Loucy (cell line): ENCODE measurements at regions not wholly inside any gene's neighbourhood (a gene's known extent, or its start where the extent isn't known, plus 50 kb on each side); places are given as distances from the start of the nearest gene placed in this dataset.

ENCODE experiments used
- H2AFZ ChIP-seq: fragments of 200-600 bp; sonication (generic); 2 replicates; pipeline ENCODE4 v1.6.0; 2016; ENCODE audit warnings: antibody characterized with exemption, mild to moderate bottlenecking, low read length, moderate library complexity
- H3F3A ChIP-seq: fragments of 200-600 bp; 2 replicates; pipeline ENCODE4 v1.6.0; 2016; ENCODE audit warnings: antibody characterized with exemption, low read depth, mild to moderate bottlenecking
- H3K27me3 ChIP-seq: fragments of 200-600 bp; sonication (generic); 2 replicates; pipeline ENCODE4 v1.6.1; 2014; ENCODE audit warnings: low read length, mild to moderate bottlenecking; ENCODE audit not compliant: insufficient read depth, poor library complexity, severe bottlenecking
- H3K36me3 ChIP-seq: fragments of 200-600 bp; sonication (generic); 2 replicates; pipeline ENCODE4 v1.6.1; 2016; ENCODE audit warnings: low read length; ENCODE audit not compliant: insufficient read depth
- H3K4me1 ChIP-seq: fragments of 200-600 bp; sonication (generic); 2 replicates; pipeline ENCODE4 v1.5.1; 2014; ENCODE audit warnings: low read length, mild to moderate bottlenecking; ENCODE audit not compliant: insufficient read depth, poor library complexity, severe bottlenecking
- H3K4me2 ChIP-seq: fragments of 200-600 bp; sonication (generic); 2 replicates; pipeline ENCODE4 v1.6.0; 2014; ENCODE audit warnings: antibody characterized with exemption, low read length, low read depth, mild to moderate bottlenecking; ENCODE audit not compliant: poor library complexity, severe bottlenecking
- H3K4me3 ChIP-seq: fragments of 200-600 bp; sonication (generic); 2 replicates; pipeline ENCODE4 v1.5.1; 2014; ENCODE audit warnings: low read length, mild to moderate bottlenecking, mixed read lengths; ENCODE audit not compliant: poor library complexity, severe bottlenecking
- H3K79me2 ChIP-seq: fragments of 200-600 bp; sonication (generic); 2 replicates; pipeline ENCODE4 v1.6.1; 2014; ENCODE audit warnings: low read length; ENCODE audit not compliant: insufficient read depth
- H3K9ac ChIP-seq: fragments of 200-600 bp; sonication (generic); 2 replicates; pipeline ENCODE4 v1.6.0; 2014; ENCODE audit warnings: mild to moderate bottlenecking, low read depth, low read length, moderate library complexity; ENCODE audit not compliant: poor library complexity, severe bottlenecking
- H3K9me2 ChIP-seq: fragments of 200-600 bp; sonication (generic); replicated peaks from 2 replicates; pipeline ENCODE4 v1.6.1; 2016; ENCODE audit warnings: low read depth, low read length, mixed read lengths
- H3K9me3 ChIP-seq: fragments of 200-600 bp; sonication (generic); 2 replicates; pipeline ENCODE4 v1.6.1; 2014; ENCODE audit warnings: mild to moderate bottlenecking, antibody characterized with exemption, low read length, low read depth; ENCODE audit not compliant: insufficient read depth
- H4K20me1 ChIP-seq: fragments of 200-600 bp; sonication (generic); 2 replicates; pipeline ENCODE4 v1.6.0; 2014; ENCODE audit warnings: antibody characterized with exemption, low read length, mild to moderate bottlenecking; ENCODE audit not compliant: insufficient read depth, poor library complexity, severe bottlenecking
- CTCF ChIP-seq: fragments of 200-600 bp; sonication (generic); conservative IDR thresholded peaks from 2 replicates; pipeline ENCODE4 v1.5.1; 2014; ENCODE audit warnings: mild to moderate bottlenecking, antibody characterized with exemption, low read length
- EZH2phosphoT487 ChIP-seq: fragments of 200-600 bp; IDR thresholded peaks from 2 replicates; pipeline ENCODE4 v1.6.1; 2018; ENCODE audit warnings: antibody characterized with exemption, mild to moderate bottlenecking, moderate library complexity, borderline replicate concordance

GRCh38 chr14:29458547-29458946 is 469.1 kb downstream of the PRKD1 start:
- Histone ChIP-seq H3K36me3 (no peaks in the 10 kb centered on the region), H3K79me2 (no peaks in the 10 kb centered on the region), H3K9ac (no peak overlapping the region), H2AFZ (no peak overlapping the region), H3K27me3 (no peaks in the 10 kb centered on the region), H3K4me2 (no peak overlapping the region), H3K9me3 (no peaks in the 10 kb centered on the region), H3K4me1 (no peaks in the 10 kb centered on the region), H4K20me1 (no peaks in the 10 kb centered on the region), H3K9me2 (no peaks in the 10 kb centered on the region), H3K4me3 (no peak overlapping the region), H3F3A (no peaks in the 10 kb centered on the region)
- TF ChIP-seq EZH2phosphoT487: no peak
- no peak for TF ChIP-seq CTCF

- no peaks in the 10 kb centered on the region for H3K27me3 ChIP-seq
- H4K20me1 ChIP-seq: no peaks in the 10 kb centered on the region
- no peak for TF ChIP-seq EZH2phosphoT487
- TF ChIP-seq CTCF: no peak
- H3K9me2 ChIP-seq: no peaks in the 10 kb centered on the region
- H3K36me3 ChIP-seq: no peaks in the 10 kb centered on the region
- no peaks in the 10 kb centered on the region for H3K79me2 ChIP-seq
- H3K4me3 ChIP-seq: no peak overlapping the region
- H3K4me1 ChIP-seq: no peaks in the 10 kb centered on the region
- H3K4me2 ChIP-seq: no peak overlapping the region
- H3K9me3 ChIP-seq: no peaks in the 10 kb centered on the region
- H3K9ac ChIP-seq: no peak overlapping the region
- H2AFZ ChIP-seq: no peak overlapping the region
- no peaks in the 10 kb centered on the region for H3F3A ChIP-seq
Measured at GRCh38 chr14:29459531-29459930, 468.1 kb downstream of the PRKD1 start.

DNA sequence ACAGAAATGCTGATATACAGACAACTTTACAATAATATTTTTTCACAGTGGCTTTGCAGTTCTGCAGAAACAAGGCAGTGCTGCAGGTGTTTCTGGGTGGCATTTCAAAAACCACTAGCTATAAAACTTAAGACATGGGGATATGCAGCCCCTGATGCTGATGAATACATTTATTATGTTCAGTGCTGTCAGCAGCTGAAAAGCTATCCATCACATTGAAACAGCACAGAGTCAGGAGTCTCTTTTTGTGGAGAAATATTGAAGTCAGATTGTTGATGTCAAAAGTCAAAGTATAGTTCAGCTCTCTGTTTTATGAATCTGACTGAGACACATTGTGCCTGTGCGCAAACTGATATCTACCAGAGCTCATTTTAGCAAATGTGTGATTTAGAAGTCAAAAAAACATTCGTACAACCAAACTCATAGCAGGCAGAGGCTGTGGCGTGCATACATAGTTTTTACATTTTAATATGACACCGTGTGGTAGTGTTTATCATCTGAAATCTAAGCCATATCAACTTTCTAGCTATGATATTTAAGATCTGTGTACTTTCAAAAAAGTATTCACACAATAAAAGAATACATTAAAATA is 467.6 kb downstream of the PRKD1 start:
- Histone ChIP-seq H3K27me3 (no peaks in the 10 kb centered on the region), H3F3A (no peaks in the 10 kb centered on the region), H3K4me1 (no peaks in the 10 kb centered on the region), H3K36me3 (no peaks in the 10 kb centered on the region), H4K20me1 (no peaks in the 10 kb centered on the region), H3K79me2 (no peaks in the 10 kb centered on the region), H3K9me3 (no peaks in the 10 kb centered on the region), H3K9ac (no peak overlapping the region), H3K4me2 (no peak overlapping the region), H2AFZ (no peak overlapping the region), H3K9me2 (no peaks in the 10 kb centered on the region), H3K4me3 (no peak overlapping the region)
- TF ChIP-seq EZH2phosphoT487 (no peak), CTCF (no peak)
